ENCODE measurements at regions not wholly inside any gene's neighbourhood (a gene's known extent, or its start where the extent isn't known, plus 50 kb on each side); places are given as distances from the start of the nearest gene placed in this dataset.

GRCh38 chr13:47774671-47774994 is 226.4 kb downstream of the SUCLA2 start:
- Histone ChIP-seq H3K14ac (replicated peaks; ENCODE audit: low read depth, low read length) (no peak overlapping the region), H2AK5ac (ENCODE audit: low read depth, low read length) (no peak overlapping the region), H3K9ac (ENCODE audit: low read depth, low read length) (no peak overlapping the region), H3K23ac (ENCODE audit: low read depth, low read length) (no peak overlapping the region), H4K8ac (ENCODE audit: low read depth in 2 of 2, low read length in 2 of 2) (no peak overlapping the region), H3K18ac (ENCODE audit: low read depth, low read length) (no peak overlapping the region), H2BK20ac (ENCODE audit: low read depth, low read length) (no peak overlapping the region), H3K56ac (ENCODE audit: extremely low read depth, insufficient read depth, low read length) (no peak overlapping the region), H2BK5ac (ENCODE audit: low read depth, low read length, poor library complexity, severe bottlenecking) (no peak overlapping the region), H3K4ac (ENCODE audit: low read depth, low read length) (no peak overlapping the region), H3K4me3 (ENCODE audit: insufficient read depth, low read depth, low read length) (no peak overlapping the region), H3K4me2 (ENCODE audit: low read depth, low read length) (no peak overlapping the region), H4K5ac (ENCODE audit: low read depth, low read length) (no peak overlapping the region), H4K91ac (ENCODE audit: insufficient read depth, low read depth, low read length) (no peak overlapping the region), H3K9me1 (ENCODE audit: insufficient read depth, low read length) (no peaks in the 10 kb centered on the region), H2BK120ac (ENCODE audit: low read depth, low read length) (no peak overlapping the region), H2AK9ac (replicated peaks; ENCODE audit: low read depth, low read length, poor library complexity) (no peak overlapping the region), H2AFZ (replicated peaks; ENCODE audit: low read length, poor library complexity) (no peak overlapping the region), H2BK15ac (ENCODE audit: low read depth, low read length) (no peak overlapping the region), H3K27ac (ENCODE audit: insufficient read depth, low read length) (no peak overlapping the region), H3K27me3 (ENCODE audit: control insufficient read depth, insufficient read depth, low read length) (no peaks in the 10 kb centered on the region; the same call in 1 of the 2 replicates), H3K79me1 (ENCODE audit: low read depth in 1 of 2, low read length in 2 of 2) (no peaks in the 10 kb centered on the region), H3K4me1 (ENCODE audit: control insufficient read depth, insufficient read depth, low read length) (no peaks in the 10 kb centered on the region), H4K20me1 (ENCODE audit: insufficient read depth, low read length) (no peaks in the 10 kb centered on the region), H3K36me3 (ENCODE audit: control insufficient read depth, insufficient read depth, low read length) (no peaks in the 10 kb centered on the region), H3K9me3 (ENCODE audit: control insufficient read depth, insufficient read depth, low read length) (no peaks in the 10 kb centered on the region)
- dilution Hi-C loops (cut with HindIII; ENCODE audit: low sequenced_read_pairs, unreplicated experiment), result no loop called here
- ATAC-seq (ENCODE audit: low read depth) (no peak), DNase-seq (no peak)
- TF ChIP-seq POLR2A (IDR thresholded peaks at IDR 0.05; ENCODE audit: low read depth, low read length), result no peak
- TF ChIP-seq CEBPB (IDR thresholded peaks at IDR 0.05; ENCODE audit: low read depth, low read length), result no peak
- TF ChIP-seq CTCF (conservative IDR thresholded peaks at IDR 0.05; ENCODE audit: low read depth, low read length), result no peak
- no peak for TF ChIP-seq MXI1 (IDR thresholded peaks at IDR 0.05; ENCODE audit: borderline replicate concordance, low read depth, low read length)
- no peak for TF ChIP-seq MAFK (IDR thresholded peaks at IDR 0.05; ENCODE audit: low read depth, low read length)
- no peak for TF ChIP-seq BHLHE40 (IDR thresholded peaks at IDR 0.05; ENCODE audit: low read depth, low read length)
- TF ChIP-seq ELK1 (IDR thresholded peaks at IDR 0.05; ENCODE audit: borderline replicate concordance, low read depth, low read length), result no peak
- TF ChIP-seq CHD1 (IDR thresholded peaks at IDR 0.05; ENCODE audit: low read depth, low read length), result no peak
- no peak for TF ChIP-seq NFE2L2 (IDR thresholded peaks at IDR 0.05; ENCODE audit: low read depth, low read length)
- no peak for TF ChIP-seq RAD21 (IDR thresholded peaks at IDR 0.05; ENCODE audit: low read length)
- TF ChIP-seq FOS (IDR thresholded peaks at IDR 0.05; ENCODE audit: low read depth, low read length), result no peak
- TF ChIP-seq SMC3 (IDR thresholded peaks at IDR 0.05; ENCODE audit: low read depth, low read length), result no peak
- TF ChIP-seq USF2 (IDR thresholded peaks at IDR 0.05; ENCODE audit: low read depth, low read length), result no peak
- TF ChIP-seq RCOR1 (IDR thresholded peaks at IDR 0.05; ENCODE audit: insufficient replicate concordance, low read length), result no peak
- TF ChIP-seq MAZ (IDR thresholded peaks at IDR 0.05; ENCODE audit: borderline replicate concordance, low read depth, low read length), result no peak
- TF ChIP-seq RFX5 (IDR thresholded peaks at IDR 0.05; ENCODE audit: low read depth, low read length), result no peak
- BruUV-seq (replicated peaks), result no TSS peak
- CTCF ChIA-PET, result no interaction called here
- in situ Hi-C loops (cut with MboI; ENCODE audit: low sequenced_read_pairs), result no loop called here
- intact Hi-C loops (cut with micrococcal nuclease), result loop anchor here (1.0 to 10.0 kb wide), 5 partner anchors 170 to 1012 kb away; no protein-coding TSS in a partner anchor
- POLR2A ChIA-PET (ENCODE audit: unreplicated experiment), result no interaction called here
